NB4 (cell line): ENCODE measurements at regions not wholly inside any gene's neighbourhood (a gene's known extent, or its start where the extent isn't known, plus 50 kb on each side); places are given as distances from the start of the nearest gene placed in this dataset.
A peak's percentile ranks its signal among the peaks of the same experiment; 100 is the strongest.

Experiments used
- DNase-seq: peaks from one replicate; pipeline ENCODE4 v3.0.0; 2010; ENCODE audit warnings: low read depth
- H3K4me3 ChIP-seq: one replicate; pipeline ENCODE4 v1.5.1; 2011; ENCODE audit warnings: mild to moderate bottlenecking, low read depth, low read length, moderate library complexity
- MYC ChIP-seq: IDR thresholded peaks from 2 replicates; pipeline ENCODE4 v1.6.1; 2011; ENCODE audit warnings: low read depth, low read length
- POLR2A ChIP-seq: IDR thresholded peaks from 2 replicates; pipeline ENCODE4 v1.6.1; 2011; ENCODE audit warnings: mild to moderate bottlenecking; ENCODE audit not compliant: insufficient read length; ENCODE audit errors: extremely low read depth
- TF ChIP-seq, protein P1 (sequence below): IDR thresholded peaks from 2 replicates; pipeline ENCODE4 v1.6.1; 2011; ENCODE audit warnings: low read depth, low read length
- TF ChIP-seq, protein P2 (sequence below): IDR thresholded peaks from one replicate; pipeline ENCODE4 v1.5.1; 2012; ENCODE audit warnings: low read depth, low read length

DNA sequence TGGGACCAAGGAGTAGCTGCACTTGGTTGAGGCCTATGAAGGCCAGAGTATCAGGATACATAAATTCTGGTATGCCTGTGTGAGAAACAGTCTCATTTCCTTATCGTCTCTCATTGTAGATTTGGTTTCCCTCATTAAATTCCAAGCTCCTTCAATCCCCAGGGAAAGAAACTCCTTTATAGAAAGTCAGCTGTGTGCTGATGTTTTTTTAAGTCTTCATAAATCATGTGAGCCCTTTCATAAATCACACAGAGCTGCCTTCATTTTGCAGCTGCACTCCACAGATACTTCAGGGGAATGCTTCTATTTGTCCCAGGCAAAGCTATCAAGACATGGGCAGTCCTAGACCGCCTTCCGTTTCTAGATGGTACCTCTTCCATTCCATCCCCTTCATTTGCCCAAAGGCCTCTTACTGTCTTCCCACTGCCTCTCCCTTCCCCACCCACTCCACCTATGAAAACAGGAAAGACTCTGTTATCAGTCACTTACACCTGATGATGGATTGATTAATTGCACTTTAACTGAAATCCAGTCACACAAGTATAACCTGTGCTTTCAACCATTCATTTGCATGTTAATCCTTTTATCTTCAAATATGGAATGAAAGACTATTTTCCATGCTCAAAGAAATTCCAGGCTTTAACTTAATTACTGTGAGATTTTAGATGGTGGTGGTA lies 290.2 kb downstream of the C7orf25 start:
- TF ChIP-seq, protein P1, sequence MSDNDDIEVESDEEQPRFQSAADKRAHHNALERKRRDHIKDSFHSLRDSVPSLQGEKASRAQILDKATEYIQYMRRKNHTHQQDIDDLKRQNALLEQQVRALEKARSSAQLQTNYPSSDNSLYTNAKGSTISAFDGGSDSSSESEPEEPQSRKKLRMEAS: no peak
- no peak for TF ChIP-seq MYC
- TF ChIP-seq POLR2A: no peak
- TF ChIP-seq, protein P2, sequence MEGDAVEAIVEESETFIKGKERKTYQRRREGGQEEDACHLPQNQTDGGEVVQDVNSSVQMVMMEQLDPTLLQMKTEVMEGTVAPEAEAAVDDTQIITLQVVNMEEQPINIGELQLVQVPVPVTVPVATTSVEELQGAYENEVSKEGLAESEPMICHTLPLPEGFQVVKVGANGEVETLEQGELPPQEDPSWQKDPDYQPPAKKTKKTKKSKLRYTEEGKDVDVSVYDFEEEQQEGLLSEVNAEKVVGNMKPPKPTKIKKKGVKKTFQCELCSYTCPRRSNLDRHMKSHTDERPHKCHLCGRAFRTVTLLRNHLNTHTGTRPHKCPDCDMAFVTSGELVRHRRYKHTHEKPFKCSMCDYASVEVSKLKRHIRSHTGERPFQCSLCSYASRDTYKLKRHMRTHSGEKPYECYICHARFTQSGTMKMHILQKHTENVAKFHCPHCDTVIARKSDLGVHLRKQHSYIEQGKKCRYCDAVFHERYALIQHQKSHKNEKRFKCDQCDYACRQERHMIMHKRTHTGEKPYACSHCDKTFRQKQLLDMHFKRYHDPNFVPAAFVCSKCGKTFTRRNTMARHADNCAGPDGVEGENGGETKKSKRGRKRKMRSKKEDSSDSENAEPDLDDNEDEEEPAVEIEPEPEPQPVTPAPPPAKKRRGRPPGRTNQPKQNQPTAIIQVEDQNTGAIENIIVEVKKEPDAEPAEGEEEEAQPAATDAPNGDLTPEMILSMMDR: no peak
- no peak for DNase-seq
- no peak overlapping the region for H3K4me3 ChIP-seq

DNA sequence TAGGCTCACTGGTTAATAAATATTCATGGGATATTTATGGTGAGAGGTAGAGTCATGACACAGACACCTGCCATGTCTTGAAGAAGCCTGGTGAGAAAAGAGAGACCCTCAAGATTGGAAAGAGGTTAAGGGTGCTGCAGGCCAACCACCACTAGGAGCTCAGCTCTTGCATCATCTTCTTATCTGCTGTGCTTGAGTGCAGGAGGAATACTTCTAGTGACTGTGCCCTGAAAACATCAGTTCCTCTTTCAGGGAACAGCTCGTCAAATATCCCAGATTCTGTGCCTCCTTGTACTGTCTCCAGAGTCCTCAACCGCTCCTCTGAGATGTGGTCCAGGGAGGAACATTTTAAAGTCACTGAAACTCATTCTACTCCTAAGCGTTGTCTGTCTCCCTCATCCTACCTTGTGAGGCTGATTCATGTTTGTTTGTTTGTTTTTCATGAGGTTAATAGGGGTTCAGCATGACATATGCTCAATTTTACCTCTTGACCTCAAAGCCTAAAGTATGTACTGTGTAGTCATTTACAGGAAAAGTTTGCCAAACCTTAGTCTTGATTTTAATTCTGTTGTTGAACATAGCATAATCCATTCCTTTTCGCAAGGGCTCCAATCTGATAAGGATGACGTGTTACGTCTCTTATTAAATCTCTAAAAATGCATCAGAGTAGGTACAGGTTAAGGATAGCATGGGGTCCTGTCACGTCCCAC lies 293.1 kb downstream of the C7orf25 start:
- TF ChIP-seq, protein P2: peak; percentile 4
- TF ChIP-seq POLR2A: no peak
- TF ChIP-seq MYC: no peak
- TF ChIP-seq, protein P1: no peak
- DNase-seq: peak; percentile 27
- no peak overlapping the region for H3K4me3 ChIP-seq

DNA sequence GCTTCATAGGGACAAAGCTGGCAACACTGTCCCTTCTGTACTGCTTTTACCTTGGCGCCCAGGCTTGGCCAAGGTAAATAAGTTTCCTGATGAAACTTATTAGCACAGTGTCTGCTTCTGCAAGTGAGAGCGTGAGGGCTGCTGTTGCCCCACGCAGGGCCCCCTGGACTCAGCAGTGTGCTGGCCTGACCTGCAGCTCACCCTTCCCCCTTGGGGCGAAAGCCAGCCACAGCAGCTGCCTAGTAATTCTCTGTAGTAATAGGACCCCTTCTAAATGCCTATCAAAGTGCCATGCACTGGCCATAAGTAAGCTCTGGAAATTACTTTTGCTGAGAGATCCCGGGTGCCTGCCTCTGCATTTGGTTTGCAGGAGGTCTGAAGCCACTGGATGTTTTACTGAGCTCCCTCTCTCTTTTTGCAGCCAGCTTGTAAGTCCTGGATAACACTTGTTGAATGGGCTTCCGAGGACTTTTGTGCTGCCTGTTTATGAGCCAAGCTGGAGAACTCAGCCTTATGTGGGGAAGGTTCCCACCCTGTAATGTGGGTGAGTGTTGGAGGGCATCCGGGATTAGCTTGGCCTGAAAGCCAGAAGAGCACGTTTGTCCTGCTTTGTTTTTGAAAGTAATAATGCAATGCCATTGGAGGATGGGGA lies 293.9 kb downstream of the C7orf25 start:
- peak; percentile 18 for DNase-seq
- H3K4me3 ChIP-seq: no peak overlapping the region
- TF ChIP-seq POLR2A: no peak

DNA sequence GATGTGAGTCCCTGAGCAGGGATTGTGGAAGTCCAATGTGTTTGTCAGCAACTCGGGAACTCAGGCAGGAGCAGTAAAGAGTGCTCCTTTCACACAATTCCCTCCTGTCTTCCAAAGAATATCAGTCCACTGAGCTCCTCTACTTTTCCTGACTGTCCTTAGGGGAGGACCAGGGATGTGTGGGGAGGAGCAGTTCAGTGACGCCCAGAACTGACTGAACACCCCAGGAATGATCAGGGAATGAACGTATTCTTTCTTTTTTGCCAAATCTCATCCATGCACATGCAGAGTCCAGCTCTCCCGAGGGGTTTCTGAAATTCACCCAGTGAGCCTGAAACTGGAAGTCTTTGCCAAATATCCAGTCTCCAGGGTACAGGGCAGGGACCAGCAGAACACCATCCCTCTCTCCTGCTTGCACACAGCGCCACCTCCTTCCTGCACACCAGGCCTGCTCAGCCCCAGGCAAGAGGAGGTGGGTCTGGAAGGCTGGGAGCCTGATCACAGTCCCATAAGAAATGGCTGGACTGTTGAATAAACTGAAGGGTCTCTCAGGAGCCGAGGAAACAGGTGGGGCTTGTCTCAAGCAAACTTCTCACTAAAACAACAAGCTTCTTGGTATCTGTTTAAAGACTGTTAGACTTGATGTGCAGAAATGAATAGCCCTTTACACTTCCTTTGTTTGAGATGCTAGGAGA lies 294.7 kb downstream of the C7orf25 start:
- DNase-seq: no peak
- TF ChIP-seq, protein P1: no peak
- TF ChIP-seq MYC: no peak
- no peak for TF ChIP-seq POLR2A
- TF ChIP-seq, protein P2: no peak
- H3K4me3 ChIP-seq: no peak overlapping the region

DNA sequence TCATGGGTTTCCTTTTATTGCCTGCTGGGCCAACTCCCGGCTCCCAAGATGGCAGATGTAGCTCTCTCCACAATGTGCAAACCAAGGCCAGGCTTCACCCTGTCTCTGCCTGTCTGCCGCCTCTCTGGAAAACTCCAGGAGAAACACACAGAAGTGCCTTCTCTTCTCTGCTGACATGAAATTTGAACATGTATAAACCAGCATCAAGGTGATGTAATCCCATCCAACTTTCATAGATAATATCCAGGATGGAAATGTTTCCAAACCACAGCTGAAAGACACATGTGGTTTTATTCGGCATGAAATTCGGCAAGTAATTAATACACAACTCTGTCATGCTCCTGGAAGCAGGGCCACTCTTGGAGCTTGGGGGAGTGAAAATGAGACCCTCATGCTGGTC lies 297.2 kb downstream of the C7orf25 start:
- DNase-seq: no peak
- TF ChIP-seq, protein P1: no peak
- TF ChIP-seq POLR2A: no peak
- TF ChIP-seq, protein P2: no peak
- no peak for TF ChIP-seq MYC
- H3K4me3 ChIP-seq: no peak overlapping the region

DNA sequence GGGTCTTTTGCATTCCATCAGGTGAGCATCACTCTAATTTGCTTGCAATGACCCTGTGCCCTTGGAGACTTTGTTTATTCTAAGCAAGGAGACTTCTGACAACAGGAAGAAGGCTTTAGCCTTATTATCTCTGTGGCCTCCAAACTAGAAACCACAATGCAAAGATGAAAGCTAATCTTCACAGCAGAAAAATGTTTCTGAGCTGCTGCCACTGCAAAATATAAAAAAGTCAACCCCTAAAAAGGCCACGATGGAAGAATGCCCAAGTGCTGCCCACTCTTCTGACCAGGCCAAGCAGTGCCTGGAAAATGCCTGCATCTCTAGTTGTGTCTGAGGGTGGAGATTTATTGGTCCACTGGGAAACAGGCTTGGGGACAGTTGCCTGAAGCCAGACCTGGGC lies 299.9 kb downstream of the C7orf25 start:
- TF ChIP-seq, protein P1: no peak
- TF ChIP-seq MYC: no peak
- TF ChIP-seq, protein P2: no peak
- no peak for TF ChIP-seq POLR2A
- no peak for DNase-seq
- H3K4me3 ChIP-seq: no peak overlapping the region
